ENCODE measurements at regions not wholly inside any gene's neighbourhood (a gene's known extent, or its start where the extent isn't known, plus 50 kb on each side); places are given as distances from the start of the nearest gene placed in this dataset.

DNA sequence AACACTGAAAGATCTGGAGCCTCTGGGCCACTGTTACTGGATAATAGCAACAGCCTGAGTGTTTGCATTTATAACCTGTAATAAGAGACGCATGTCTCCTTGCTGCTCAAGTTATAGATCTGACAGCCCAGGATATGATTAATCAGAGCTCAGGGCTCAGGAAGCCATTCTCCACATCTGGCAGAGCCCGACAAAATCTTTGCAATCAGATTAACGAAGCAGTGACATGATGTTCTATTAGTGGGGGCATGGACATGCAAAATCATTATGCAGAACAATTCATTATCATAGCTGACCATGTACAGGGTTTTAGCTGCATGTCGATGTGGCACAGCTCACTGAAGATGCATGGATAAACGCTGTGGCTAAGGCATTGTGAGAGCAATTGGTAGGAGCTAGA is 730.3 kb downstream of the ZNF385D start:
- no peaks in the 10 kb centered on the region for H3K27me3 ChIP-seq (replicated peaks; ENCODE audit: insufficient read depth, low read depth, low read length, poor library complexity)
- peaks cover 26% of the 10 kb centered on the region for H3K9me3 ChIP-seq (ENCODE audit: low read depth, low read length, poor library complexity, severe bottlenecking)
- no peak overlapping the region for H3K4me3 ChIP-seq (ENCODE audit: low read depth, low read length, poor library complexity, severe bottlenecking)
- intact Hi-C loops (cut with micrococcal nuclease; ENCODE audit: unreplicated experiment) = no loop called here
- H3K36me3 ChIP-seq (ENCODE audit: insufficient read depth, low read length, poor library complexity, severe bottlenecking) = no peaks in the 10 kb centered on the region
- TF ChIP-seq EZH2 (IDR thresholded peaks at IDR 0.05; ENCODE audit: borderline replicate concordance, low read depth, low read length, poor library complexity, severe bottlenecking) = no peak
- TF ChIP-seq, protein P1, sequence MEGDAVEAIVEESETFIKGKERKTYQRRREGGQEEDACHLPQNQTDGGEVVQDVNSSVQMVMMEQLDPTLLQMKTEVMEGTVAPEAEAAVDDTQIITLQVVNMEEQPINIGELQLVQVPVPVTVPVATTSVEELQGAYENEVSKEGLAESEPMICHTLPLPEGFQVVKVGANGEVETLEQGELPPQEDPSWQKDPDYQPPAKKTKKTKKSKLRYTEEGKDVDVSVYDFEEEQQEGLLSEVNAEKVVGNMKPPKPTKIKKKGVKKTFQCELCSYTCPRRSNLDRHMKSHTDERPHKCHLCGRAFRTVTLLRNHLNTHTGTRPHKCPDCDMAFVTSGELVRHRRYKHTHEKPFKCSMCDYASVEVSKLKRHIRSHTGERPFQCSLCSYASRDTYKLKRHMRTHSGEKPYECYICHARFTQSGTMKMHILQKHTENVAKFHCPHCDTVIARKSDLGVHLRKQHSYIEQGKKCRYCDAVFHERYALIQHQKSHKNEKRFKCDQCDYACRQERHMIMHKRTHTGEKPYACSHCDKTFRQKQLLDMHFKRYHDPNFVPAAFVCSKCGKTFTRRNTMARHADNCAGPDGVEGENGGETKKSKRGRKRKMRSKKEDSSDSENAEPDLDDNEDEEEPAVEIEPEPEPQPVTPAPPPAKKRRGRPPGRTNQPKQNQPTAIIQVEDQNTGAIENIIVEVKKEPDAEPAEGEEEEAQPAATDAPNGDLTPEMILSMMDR (conservative IDR thresholded peaks at IDR 0.05; ENCODE audit: low read depth, low read length) = no peak
- no TSS peak for BruUV-seq (replicated peaks)
- ChIA-PET CTCF (no interaction called here), POLR2A (ENCODE audit: low non-redundant PET) (no interaction called here)
- no peaks in the 10 kb centered on the region for H3K4me1 ChIP-seq (ENCODE audit: insufficient read depth, low read length, poor library complexity, severe bottlenecking)
- no peak for DNase-seq (ENCODE audit: low spot score)
- no peak overlapping the region for H3K27ac ChIP-seq (ENCODE audit: low read depth, low read length, poor library complexity, severe bottlenecking)

DNA sequence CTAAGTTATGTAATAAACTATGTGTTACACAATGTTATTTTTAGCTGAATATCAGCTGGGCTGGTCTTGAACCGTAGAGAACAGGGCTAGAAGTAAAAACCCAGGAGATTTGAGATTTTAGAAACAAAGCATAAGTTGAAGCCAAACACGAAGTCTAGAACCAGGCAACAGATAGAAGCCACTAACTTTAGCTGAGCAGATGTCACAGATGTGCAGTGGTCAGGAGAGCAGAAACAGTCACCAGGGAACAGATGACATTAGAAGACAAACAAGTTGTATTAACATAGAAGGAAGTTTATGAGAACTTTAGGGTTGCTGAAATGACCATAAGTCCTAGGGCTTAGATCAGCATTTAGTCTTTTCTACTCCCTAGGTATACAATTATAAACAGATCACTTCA is 731.0 kb downstream of the ZNF385D start:
- POLR2A ChIA-PET (ENCODE audit: low non-redundant PET) = no interaction called here
- BruUV-seq (replicated peaks) = no TSS peak
- H3K27ac ChIP-seq (ENCODE audit: low read depth, low read length, poor library complexity, severe bottlenecking) = no peak overlapping the region

DNA sequence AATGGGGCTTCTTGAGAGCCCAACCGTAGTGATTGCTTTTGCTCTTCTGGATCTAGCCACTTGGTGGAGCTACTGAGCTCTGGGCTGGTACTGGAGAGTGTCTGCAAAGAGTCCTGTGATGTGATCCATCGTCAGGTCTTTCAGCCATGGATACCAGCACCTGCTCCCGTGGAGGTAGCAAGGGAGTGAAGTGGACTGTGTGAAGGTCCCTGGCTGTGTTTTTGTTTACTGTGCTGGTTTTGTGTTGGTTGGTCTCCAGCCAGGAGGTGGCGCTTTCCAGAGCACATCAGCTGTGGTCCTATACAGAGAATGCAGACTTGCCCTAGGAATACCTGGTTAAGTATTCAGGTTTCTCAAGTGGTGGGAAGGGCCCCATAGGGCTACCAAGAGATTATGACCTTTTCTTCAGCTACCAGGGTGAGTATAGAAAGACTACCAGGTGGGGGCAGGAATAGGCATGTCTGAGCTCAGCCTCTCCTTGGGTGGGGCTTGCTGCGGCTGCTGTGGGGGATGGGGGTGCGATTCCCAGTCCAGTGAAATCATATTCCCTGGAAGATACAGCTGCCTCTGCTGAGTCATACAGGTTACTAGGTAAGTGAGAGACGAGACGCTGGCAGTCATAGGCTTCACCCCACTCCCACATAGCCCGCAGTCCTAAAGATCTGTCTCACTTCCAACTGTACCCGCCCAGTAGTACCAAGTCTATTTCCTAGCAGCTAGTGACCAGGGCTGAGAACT is 733.7 kb downstream of the ZNF385D start:
- DNase-seq (ENCODE audit: low spot score) = no peak
- Histone ChIP-seq H3K36me3 (ENCODE audit: insufficient read depth, low read length, poor library complexity, severe bottlenecking) (no peaks in the 10 kb centered on the region), H3K9me3 (ENCODE audit: low read depth, low read length, poor library complexity, severe bottlenecking) (peaks cover 26% of the 10 kb centered on the region), H3K4me3 (ENCODE audit: low read depth, low read length, poor library complexity, severe bottlenecking) (no peak overlapping the region), H3K4me1 (ENCODE audit: insufficient read depth, low read length, poor library complexity, severe bottlenecking) (no peaks in the 10 kb centered on the region), H3K27ac (ENCODE audit: low read depth, low read length, poor library complexity, severe bottlenecking) (no peak overlapping the region), H3K27me3 (replicated peaks; ENCODE audit: insufficient read depth, low read depth, low read length, poor library complexity) (no peaks in the 10 kb centered on the region)
- no TSS peak for BruUV-seq (replicated peaks)
- TF ChIP-seq, protein P1 (conservative IDR thresholded peaks at IDR 0.05; ENCODE audit: low read depth, low read length) = peak; percentile 24; the same call in 1 of the 2 replicates
- no peak for TF ChIP-seq EZH2 (IDR thresholded peaks at IDR 0.05; ENCODE audit: borderline replicate concordance, low read depth, low read length, poor library complexity, severe bottlenecking)
- CTCF ChIA-PET = no interaction called here
- POLR2A ChIA-PET (ENCODE audit: low non-redundant PET) = no interaction called here
- intact Hi-C loops (cut with micrococcal nuclease; ENCODE audit: unreplicated experiment) = no loop called here

More for the DNA sequence above, 731.0 kb downstream of the ZNF385D start:
- TF ChIP-seq EZH2 (IDR thresholded peaks at IDR 0.05; ENCODE audit: borderline replicate concordance, low read depth, low read length, poor library complexity, severe bottlenecking) = no peak
- TF ChIP-seq, protein P1 (conservative IDR thresholded peaks at IDR 0.05; ENCODE audit: low read depth, low read length) = no peak
- no peaks in the 10 kb centered on the region for H3K36me3 ChIP-seq (ENCODE audit: insufficient read depth, low read length, poor library complexity, severe bottlenecking)
- H3K27me3 ChIP-seq (replicated peaks; ENCODE audit: insufficient read depth, low read depth, low read length, poor library complexity) = no peaks in the 10 kb centered on the region
- intact Hi-C loops (cut with micrococcal nuclease; ENCODE audit: unreplicated experiment) = no loop called here
- no peaks in the 10 kb centered on the region for H3K4me1 ChIP-seq (ENCODE audit: insufficient read depth, low read length, poor library complexity, severe bottlenecking)
- CTCF ChIA-PET = no interaction called here
- no peak for DNase-seq (ENCODE audit: low spot score)
- H3K4me3 ChIP-seq (ENCODE audit: low read depth, low read length, poor library complexity, severe bottlenecking) = no peak overlapping the region
- peaks cover 26% of the 10 kb centered on the region for H3K9me3 ChIP-seq (ENCODE audit: low read depth, low read length, poor library complexity, severe bottlenecking)

Data from A673 (cell line).